Fibroblast of lung (primary cell): ENCODE measurements at regions not wholly inside any gene's neighbourhood (a gene's known extent, or its start where the extent isn't known, plus 50 kb on each side); places are given as distances from the start of the nearest gene placed in this dataset.

ENCODE experiments used
- DNase-seq, 2 donors: peaks; one replicate each; pipeline versions ENCODE4 v3.0.0 to v3.0.0-alpha.2; 2010; ENCODE audit warnings: low read depth in 2 of 2
- H2AFZ ChIP-seq: 2 replicates; pipeline ENCODE4 v1.5.1; 2012; ENCODE audit warnings: low read length, control low read depth, inconsistent platforms
- H3K27ac ChIP-seq: 2 replicates; pipeline ENCODE4 v1.5.1; 2011; ENCODE audit warnings: low read length, control low read depth; ENCODE audit not compliant: insufficient read depth
- H3K27me3 ChIP-seq: 2 replicates; pipeline ENCODE4 v1.5.1; 2011; ENCODE audit warnings: mild to moderate bottlenecking, low read length; ENCODE audit not compliant: control insufficient read depth, insufficient read depth
- H3K36me3 ChIP-seq: 2 replicates; pipeline ENCODE4 v1.5.1; 2011; ENCODE audit warnings: low read length; ENCODE audit not compliant: control insufficient read depth, insufficient read depth
- H3K4me1 ChIP-seq: 2 replicates; pipeline ENCODE4 v1.5.1; 2011; ENCODE audit warnings: low read length; ENCODE audit not compliant: control insufficient read depth, insufficient read depth; ENCODE audit errors: extremely low read depth
- H3K4me2 ChIP-seq: 2 replicates; pipeline ENCODE4 v1.5.1; 2011; ENCODE audit warnings: low read length, control low read depth; ENCODE audit not compliant: insufficient read depth; ENCODE audit errors: extremely low read depth
- H3K4me3 ChIP-seq, 4 experiments: fragments of 200-600 bp in 1 of 4; sonication (generic) in 1 of 4; replicated peaks in 1 of 4; 2 replicates each; pipeline ENCODE4 v1.5.1; 2011 to 2016; ENCODE audit warnings: low read length in 4 of 4, low read depth in 3 of 4, mild to moderate bottlenecking in 3 of 4, control low read depth in 2 of 4, inconsistent platforms in 1 of 4, mixed read lengths in 1 of 4; ENCODE audit not compliant: insufficient read depth in 1 of 4; ENCODE audit errors: control extremely low read depth in 1 of 4
- H3K79me2 ChIP-seq: 2 replicates; pipeline ENCODE4 v1.5.1; 2012; ENCODE audit warnings: mild to moderate bottlenecking, low read length, inconsistent platforms; ENCODE audit not compliant: control insufficient read depth, insufficient read depth
- H3K9ac ChIP-seq: 2 replicates; pipeline ENCODE4 v1.5.1; 2011; ENCODE audit warnings: mild to moderate bottlenecking, low read length, control low read depth; ENCODE audit not compliant: insufficient read depth
- H3K9me3 ChIP-seq: 2 replicates; pipeline ENCODE4 v1.5.1; 2012; ENCODE audit warnings: low read depth, low read length; ENCODE audit not compliant: control insufficient read depth, insufficient read depth
- H4K20me1 ChIP-seq: 2 replicates; pipeline ENCODE4 v1.5.1; 2011; ENCODE audit warnings: low read length; ENCODE audit not compliant: control insufficient read depth, insufficient read depth; ENCODE audit errors: extremely low read depth
- CTCF ChIP-seq, 2 donors: IDR thresholded peaks in 1 of 2; conservative IDR thresholded peaks in 1 of 2; 1 replicate in 1 of 2; 2 replicates in 1 of 2; pipeline ENCODE4 v1.5.1; 2011 to 2012; ENCODE audit warnings: low read length in 2 of 2, control low read depth in 1 of 2, inconsistent platforms in 1 of 2, low read depth in 1 of 2, mild to moderate bottlenecking in 1 of 2
- EZH2 ChIP-seq: IDR thresholded peaks from 2 replicates; pipeline ENCODE4 v1.5.1; 2012; ENCODE audit warnings: low read length, control low read depth, mild to moderate bottlenecking; ENCODE audit errors: missing control alignments

- Histone ChIP-seq H3K9me3 (no peaks in the 10 kb centered on the region), H2AFZ (no peak overlapping the region), H3K4me1 (no peaks in the 10 kb centered on the region), H3K4me3 (no peak overlapping the region), H3K79me2 (no peaks in the 10 kb centered on the region), H3K27me3 (no peaks in the 10 kb centered on the region), H3K4me2 (no peak overlapping the region), H3K27ac (no peak overlapping the region), H4K20me1 (no peaks in the 10 kb centered on the region), H3K9ac (no peak overlapping the region), H3K36me3 (no peaks in the 10 kb centered on the region)
- TF ChIP-seq CTCF (conservative IDR thresholded peaks at IDR 0.05 in 1 of 2, IDR thresholded peaks at IDR 0.05 in 1 of 2; ENCODE audit: low read depth in 1 of 2, low read length in 2 of 2) (no peak), EZH2 (no peak)
- no peak for DNase-seq
Observed at GRCh38 chr12:125324861-125325490, 259.7 kb downstream of the AACS start.

- no peak overlapping the region for H2AFZ ChIP-seq
- no peak overlapping the region for H3K4me2 ChIP-seq
- no peaks in the 10 kb centered on the region for H3K4me1 ChIP-seq
- peak in 1 of 2 donors; percentile 17 for DNase-seq
- H3K27me3 ChIP-seq = no peaks in the 10 kb centered on the region
- H3K9me3 ChIP-seq = no peaks in the 10 kb centered on the region
- H3K36me3 ChIP-seq = no peaks in the 10 kb centered on the region
- no peak overlapping the region for H3K4me3 ChIP-seq
- H4K20me1 ChIP-seq = no peaks in the 10 kb centered on the region
- H3K79me2 ChIP-seq = no peaks in the 10 kb centered on the region
- no peak overlapping the region for H3K27ac ChIP-seq
- TF ChIP-seq EZH2 (no peak), CTCF (conservative IDR thresholded peaks at IDR 0.05 in 1 of 2, IDR thresholded peaks at IDR 0.05 in 1 of 2; ENCODE audit: low read depth in 1 of 2, low read length in 2 of 2) (no peak)
- no peak overlapping the region for H3K9ac ChIP-seq
Observed at GRCh38 chr12:125329239-125330102, 264.2 kb downstream of the AACS start.

GRCh38 chr12:125330645-125331341, 265.6 kb downstream of the AACS start:
- Histone ChIP-seq H3K4me1 (no peaks in the 10 kb centered on the region), H2AFZ (peak overlapping the region; percentile 30), H3K36me3 (no peaks in the 10 kb centered on the region), H4K20me1 (no peaks in the 10 kb centered on the region), H3K9me3 (no peaks in the 10 kb centered on the region), H3K9ac (no peak overlapping the region), H3K4me2 (no peak overlapping the region), H3K27ac (no peak overlapping the region), H3K79me2 (no peaks in the 10 kb centered on the region), H3K4me3 (peak overlapping the region in 2 of 4 experiments; percentile 46 to 53), H3K27me3 (no peaks in the 10 kb centered on the region)
- TF ChIP-seq CTCF (conservative IDR thresholded peaks at IDR 0.05 in 1 of 2, IDR thresholded peaks at IDR 0.05 in 1 of 2; ENCODE audit: low read depth in 1 of 2, low read length in 2 of 2) (peak; percentile 58 to 60), EZH2 (no peak)
- peak; percentile 2 to 37 for DNase-seq
